Uterus (tissue), 3 donors: ENCODE measurements at regions not wholly inside any gene's neighbourhood (a gene's known extent, or its start where the extent isn't known, plus 50 kb on each side); places are given as distances from the start of the nearest gene placed in this dataset.
A peak's percentile ranks its signal among the peaks of the same experiment; 100 is the strongest.
"Not testable (repeated sequence)": the region's sequence is repeated elsewhere in the genome, so short reads cannot be mapped to it uniquely, and the experiment has no call there.

Experiments used
- DNase-seq, 2 donors: peaks; one replicate each; pipeline ENCODE4 v3.0.0-alpha.2; 2019 to 2020
- H3K27ac ChIP-seq, 2 donors: fragments of 200-600 bp; sonication (generic); 1 replicate in 1 of 2; 2 replicates in 1 of 2; pipeline ENCODE4 v1.5.1; 2016 to 2018
- H3K27me3 ChIP-seq, 2 donors: fragments of 200-600 bp; sonication (generic); one replicate each; pipeline ENCODE4 v1.5.1; 2018 to 2019; ENCODE audit warnings: control low read depth in 1 of 2
- H3K36me3 ChIP-seq, 2 donors: fragments of 200-600 bp; sonication (generic); one replicate each; pipeline ENCODE4 v1.5.1; 2019; ENCODE audit warnings: control low read depth in 1 of 2
- H3K4me1 ChIP-seq, 2 donors: fragments of 200-600 bp; sonication (generic); one replicate each; pipeline ENCODE4 v1.5.1; 2018 to 2019; ENCODE audit warnings: control low read depth in 1 of 2
- H3K4me3 ChIP-seq, 2 donors: fragments of 200-600 bp; sonication (generic); 1 replicate in 1 of 2; 2 replicates in 1 of 2; pipeline ENCODE4 v1.5.1; 2018 to 2019; ENCODE audit warnings: mild to moderate bottlenecking in 1 of 2
- H3K9me3 ChIP-seq, 2 donors: fragments of 200-600 bp; sonication (generic); one replicate each; pipeline ENCODE4 v1.5.1; 2019; ENCODE audit warnings: control low read depth in 1 of 2
- POLR2A ChIP-seq, 2 donors: fragments of 450-650 bp; IDR thresholded peaks; one replicate each; pipeline ENCODE4 v1.6.1; 2016; ENCODE audit warnings: antibody characterized with exemption in 2 of 2, mild to moderate bottlenecking in 1 of 2, moderate library complexity in 1 of 2
- intact Hi-C: fragments of 100-400 bp; cut with DNase I; formaldehyde crosslinking; loops from one replicate; pipeline ENCODE4 v1.15.1; 2023; ENCODE audit warnings: low total_unique reads
- TF ChIP-seq, protein P1 (sequence below), 4 experiments: fragments of 200-600 bp in 2 of 4; fragments of 450-650 bp in 2 of 4; sonication (generic) in 2 of 4; IDR thresholded peaks; one replicate each; pipeline ENCODE4 v1.5.1; 2016 to 2019; ENCODE audit warnings: antibody characterized with exemption in 4 of 4, mild to moderate bottlenecking in 2 of 4, moderate library complexity in 1 of 4
- donor health status: DM: yes; HTN: yes; CAD: no.

DNA sequence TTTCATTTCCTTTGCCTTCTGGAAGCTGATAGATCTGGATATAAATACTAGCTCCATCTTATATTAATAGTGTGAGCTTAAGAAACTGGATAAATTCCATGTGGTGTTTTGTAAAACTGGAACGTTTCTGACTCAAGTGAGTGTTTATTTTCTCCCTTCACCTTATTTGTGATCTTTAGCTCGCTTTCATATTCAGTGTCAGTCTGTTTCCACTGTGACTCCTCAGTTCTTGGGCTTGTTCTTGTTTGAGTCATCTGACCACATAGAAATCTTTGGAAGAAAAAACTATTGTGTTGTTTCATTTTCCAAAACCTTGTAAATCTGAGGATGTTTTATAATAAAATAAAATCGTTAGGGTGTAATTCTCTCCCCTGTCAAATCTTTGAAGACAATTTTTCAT, 186.4 kb downstream of the POLR1F start:
- no peak for DNase-seq
- Histone ChIP-seq H3K9me3 (no peaks in the 10 kb centered on the region), H3K4me1 (peaks cover 0 to 10% of the 10 kb centered on the region in 2 donors), H3K27ac (peak overlapping the region; percentile 58 to 60), H3K27me3 (no peaks in the 10 kb centered on the region), H3K36me3 (no peaks in the 10 kb centered on the region), H3K4me3 (no peak overlapping the region)
- intact Hi-C loops, result no loop called here
- no peak for TF ChIP-seq POLR2A (IDR thresholded peaks at IDR 0.05)
- TF ChIP-seq, protein P1, sequence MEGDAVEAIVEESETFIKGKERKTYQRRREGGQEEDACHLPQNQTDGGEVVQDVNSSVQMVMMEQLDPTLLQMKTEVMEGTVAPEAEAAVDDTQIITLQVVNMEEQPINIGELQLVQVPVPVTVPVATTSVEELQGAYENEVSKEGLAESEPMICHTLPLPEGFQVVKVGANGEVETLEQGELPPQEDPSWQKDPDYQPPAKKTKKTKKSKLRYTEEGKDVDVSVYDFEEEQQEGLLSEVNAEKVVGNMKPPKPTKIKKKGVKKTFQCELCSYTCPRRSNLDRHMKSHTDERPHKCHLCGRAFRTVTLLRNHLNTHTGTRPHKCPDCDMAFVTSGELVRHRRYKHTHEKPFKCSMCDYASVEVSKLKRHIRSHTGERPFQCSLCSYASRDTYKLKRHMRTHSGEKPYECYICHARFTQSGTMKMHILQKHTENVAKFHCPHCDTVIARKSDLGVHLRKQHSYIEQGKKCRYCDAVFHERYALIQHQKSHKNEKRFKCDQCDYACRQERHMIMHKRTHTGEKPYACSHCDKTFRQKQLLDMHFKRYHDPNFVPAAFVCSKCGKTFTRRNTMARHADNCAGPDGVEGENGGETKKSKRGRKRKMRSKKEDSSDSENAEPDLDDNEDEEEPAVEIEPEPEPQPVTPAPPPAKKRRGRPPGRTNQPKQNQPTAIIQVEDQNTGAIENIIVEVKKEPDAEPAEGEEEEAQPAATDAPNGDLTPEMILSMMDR (IDR thresholded peaks at IDR 0.05), result no peak

DNA sequence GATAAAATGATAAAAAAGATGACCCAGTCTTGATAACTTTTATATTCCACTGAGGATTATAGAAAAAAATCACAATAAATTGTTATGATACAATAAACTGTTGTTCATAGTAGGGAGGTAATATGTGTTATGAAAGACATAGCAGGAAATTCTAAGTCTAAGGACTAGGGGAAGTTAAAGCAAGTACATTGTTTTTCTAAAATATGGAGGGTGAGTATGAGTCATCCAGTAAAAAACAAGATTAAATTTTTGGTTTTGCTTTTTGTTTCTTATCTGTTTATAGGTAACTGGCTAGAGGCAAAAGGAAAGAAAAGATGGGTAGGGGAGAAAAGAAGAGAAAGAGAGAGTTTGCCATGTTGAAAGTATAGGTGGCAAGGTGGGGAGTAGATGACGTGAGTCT, 188.4 kb downstream of the POLR1F start:
- Histone ChIP-seq H3K4me3 (no peak overlapping the region), H3K36me3 (no peaks in the 10 kb centered on the region), H3K27me3 (no peaks in the 10 kb centered on the region), H3K9me3 (no peaks in the 10 kb centered on the region), H3K27ac (peak overlapping the region; percentile 58 to 60), H3K4me1 (peaks cover 0 to 10% of the 10 kb centered on the region in 2 donors)
- intact Hi-C loops, result no loop called here
- no peak for DNase-seq
- TF ChIP-seq, protein P1 (IDR thresholded peaks at IDR 0.05), result no peak
- no peak for TF ChIP-seq POLR2A (IDR thresholded peaks at IDR 0.05)

DNA sequence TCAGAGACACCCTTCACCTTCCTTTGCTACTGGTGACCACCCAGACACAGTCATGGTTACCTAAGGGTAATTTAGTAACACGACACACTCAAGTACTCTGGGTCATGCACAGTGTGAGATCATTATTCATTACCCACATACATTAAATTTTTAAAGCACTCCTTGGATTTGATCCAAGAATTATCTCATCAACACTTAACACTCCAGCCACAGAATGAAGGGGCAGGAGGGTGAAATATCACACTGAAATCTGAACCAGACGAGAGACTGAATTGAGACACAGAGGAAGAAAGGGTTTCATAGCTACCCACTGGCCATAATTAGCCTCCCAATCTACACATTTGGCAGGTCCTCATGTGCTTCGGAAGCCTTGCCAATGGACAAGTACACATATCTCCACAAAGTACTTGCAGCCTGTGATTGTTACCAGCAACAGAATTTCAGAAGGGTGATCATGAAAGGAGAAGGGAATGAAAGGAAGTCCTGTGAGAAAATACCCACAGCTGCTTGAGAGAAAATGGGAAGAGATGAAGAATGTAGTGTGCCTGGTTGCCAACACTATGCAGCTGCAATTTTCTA, 189.3 kb downstream of the POLR1F start:
- no peak for DNase-seq
- Histone ChIP-seq H3K4me1 (peaks cover 0 to 10% of the 10 kb centered on the region in 2 donors), H3K4me3 (no peak overlapping the region), H3K36me3 (no peaks in the 10 kb centered on the region), H3K27me3 (no peaks in the 10 kb centered on the region), H3K27ac (peak overlapping the region; percentile 19 to 60), H3K9me3 (no peaks in the 10 kb centered on the region)
- no peak for TF ChIP-seq POLR2A (IDR thresholded peaks at IDR 0.05)
- TF ChIP-seq, protein P1 (IDR thresholded peaks at IDR 0.05), result no peak
- intact Hi-C loops, result no loop called here

DNA sequence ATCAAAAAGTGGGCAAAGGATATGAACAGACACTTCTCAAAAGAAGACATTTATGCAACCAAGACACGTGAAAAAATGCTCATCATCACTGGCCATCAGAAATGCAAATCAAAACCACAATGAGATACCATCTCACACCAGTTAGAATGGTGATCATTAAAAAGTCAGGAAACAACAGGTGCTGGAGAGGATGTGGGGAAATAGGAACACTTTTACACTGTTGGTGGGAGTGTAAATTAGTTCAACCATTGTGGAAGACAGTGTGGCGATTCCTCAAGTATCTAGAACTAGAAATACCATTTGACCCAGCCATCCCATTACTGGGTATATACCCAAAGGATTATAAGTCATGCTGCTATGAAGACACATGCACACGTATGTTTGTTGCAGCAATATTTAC, 191.3 kb downstream of the POLR1F start:
- H3K36me3 ChIP-seq, H3K4me3 ChIP-seq, intact Hi-C loops, DNase-seq, H3K27me3 ChIP-seq, H3K9me3 ChIP-seq, H3K4me1 ChIP-seq, H3K27ac ChIP-seq: not testable (repeated sequence)

DNA sequence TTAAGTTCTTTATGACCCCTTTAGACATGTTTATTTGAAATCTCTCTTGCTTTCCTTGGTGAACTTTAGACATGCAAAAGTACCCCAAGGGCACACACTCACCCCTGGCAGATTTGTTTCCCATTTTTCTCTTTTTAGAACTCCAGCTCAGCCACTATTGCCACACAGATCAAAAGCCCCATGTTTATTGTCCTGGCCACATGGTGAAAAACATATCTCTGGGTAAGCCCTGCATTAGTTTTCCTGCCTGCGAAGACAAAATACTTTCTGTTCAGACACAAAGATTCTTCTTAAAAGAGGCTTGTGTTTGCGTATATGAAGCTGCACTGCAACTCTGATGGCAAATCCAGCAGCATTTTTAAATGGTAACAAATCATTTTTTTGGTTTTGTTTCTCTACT, 200.0 kb downstream of the POLR1F start:
- no peaks in the 10 kb centered on the region for H3K36me3 ChIP-seq
- intact Hi-C loops, result no loop called here
- peak in 1 of 2 donors; percentile 20 for DNase-seq
- TF ChIP-seq POLR2A (IDR thresholded peaks at IDR 0.05), result no peak
- TF ChIP-seq, protein P1 (IDR thresholded peaks at IDR 0.05), result no peak
- no peaks in the 10 kb centered on the region for H3K4me1 ChIP-seq
- H3K27ac ChIP-seq, result peak overlapping the region; percentile 17 to 43
- no peaks in the 10 kb centered on the region for H3K9me3 ChIP-seq
- no peaks in the 10 kb centered on the region for H3K27me3 ChIP-seq
- no peak overlapping the region for H3K4me3 ChIP-seq

DNA sequence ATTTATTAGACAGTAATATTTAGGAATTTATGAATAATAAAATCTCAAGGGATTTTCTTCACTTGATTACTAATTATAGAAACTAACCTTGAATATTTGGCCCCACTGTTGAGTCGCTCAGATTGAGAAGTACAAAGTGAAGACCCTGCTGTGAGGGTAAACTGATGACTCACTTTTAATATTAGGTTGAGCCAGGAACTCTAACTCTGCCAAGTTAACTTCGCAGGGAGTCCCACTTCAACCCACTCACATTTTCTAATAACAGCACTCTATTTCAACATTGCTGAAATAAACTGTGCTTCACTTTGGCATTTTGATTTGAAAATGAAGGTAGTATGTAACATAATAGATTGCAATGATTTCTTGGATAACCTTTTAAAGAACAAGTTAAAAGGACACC, 200.7 kb downstream of the POLR1F start:
- DNase-seq, result no peak
- intact Hi-C loops, result no loop called here
- Histone ChIP-seq H3K36me3 (no peaks in the 10 kb centered on the region), H3K27ac (peak overlapping the region; percentile 21 to 23), H3K4me3 (no peak overlapping the region), H3K27me3 (no peaks in the 10 kb centered on the region), H3K9me3 (no peaks in the 10 kb centered on the region), H3K4me1 (no peaks in the 10 kb centered on the region)
- TF ChIP-seq POLR2A (IDR thresholded peaks at IDR 0.05), result no peak
- TF ChIP-seq, protein P1 (IDR thresholded peaks at IDR 0.05), result no peak
